HCT116 (cell line): ENCODE measurements at regions not wholly inside any gene's neighbourhood (a gene's known extent, or its start where the extent isn't known, plus 50 kb on each side); places are given as distances from the start of the nearest gene placed in this dataset.

Source experiments
- ATAC-seq: fragments of 200-7000 bp; cut with Tn5 transposase; 2 replicates; pipeline ENCODE4 v1.9.1; 2020; ENCODE audit warnings: mild to moderate bottlenecking, moderate library complexity
- BruUV-seq: library from RNA; stranded (reverse); fragments of 400-500 nt; replicated peaks from 2 replicates; lab custom pipeline; 2021; lab: Mats Ljungman, UMichigan
- CTCF ChIA-PET: fragments of 300-600 bp; sonication (Branson Sonifier 250); formaldehyde crosslinking; loops from one replicate; lab custom pipeline; 2021; ENCODE audit warnings: antibody characterized with exemption; lab: Charles Lee
- POLR2A ChIA-PET: fragments of 300-600, 350-600 bp; sonication (Branson Sonifier 250); formaldehyde crosslinking; loops from one replicate; lab custom pipeline; 2021; ENCODE audit warnings: antibody characterized with exemption; lab: Charles Lee
- RAD21 ChIA-PET, 2 experiments: fragments of 300-600 bp; sonication (Branson Sonifier 250); formaldehyde crosslinking; loops; one replicate each; lab custom pipeline; 2023; ENCODE audit warnings: low total read pairs in 2 of 2; ENCODE audit not compliant: uncharacterized antibody in 2 of 2, unreplicated experiment in 2 of 2, low non-redundant PET in 1 of 2; lab: Charles Lee
- DNase-seq: peaks from one replicate; pipeline ENCODE4 v3.0.0-alpha.2; 2010; ENCODE audit warnings: low read depth, low spot score
- H2AFZ ChIP-seq: fragments of 200-600 bp; shearing (Covaris generic), sonication (generic); 2 replicates; pipeline ENCODE4 v1.6.1; 2017; ENCODE audit warnings: low read depth, mixed run types, mixed read lengths, antibody characterized with exemption, low read length; ENCODE audit not compliant: poor library complexity, severe bottlenecking
- H3K27ac ChIP-seq: 2 replicates; pipeline ENCODE4 v1.5.1; 2012; ENCODE audit warnings: low read depth, low read length
- H3K27me3 ChIP-seq: fragments of 200-600 bp; sonication (generic); 2 replicates; pipeline ENCODE4 v1.6.1; 2016; ENCODE audit warnings: mixed run types, low read length, mixed read lengths; ENCODE audit not compliant: insufficient read depth
- H3K36me3 ChIP-seq, 2 experiments: fragments of 200-500 bp in 1 of 2; fragments of 200-600 bp in 1 of 2; sonication (Bioruptor generic) in 1 of 2; sonication (generic) in 1 of 2; 2 replicates each; pipeline versions ENCODE4 v1.5.1 to v1.6.1; 2014 to 2016; ENCODE audit warnings: low read length in 2 of 2, inconsistent platforms in 1 of 2, mixed read lengths in 1 of 2, mixed run types in 1 of 2; ENCODE audit not compliant: insufficient read depth in 2 of 2, control insufficient read depth in 1 of 2
- H3K4me1 ChIP-seq, 2 experiments: fragments of 200-600 bp in 1 of 2; sonication (generic) in 1 of 2; 2 replicates each; pipeline versions ENCODE4 v1.5.1 to v1.6.1; 2012 to 2017; ENCODE audit warnings: low read length in 2 of 2, inconsistent platforms in 1 of 2, mild to moderate bottlenecking in 1 of 2, mixed read lengths in 1 of 2, mixed run types in 1 of 2, moderate library complexity in 1 of 2; ENCODE audit not compliant: insufficient read depth in 2 of 2, control insufficient read depth in 1 of 2
- H3K4me2 ChIP-seq: fragments of 200-600 bp; sonication (generic); 2 replicates; pipeline ENCODE4 v1.6.1; 2017; ENCODE audit warnings: mixed run types, low read length, mixed read lengths
- H3K4me3 ChIP-seq, 2 experiments: fragments of 200-600 bp in 1 of 2; sonication (generic) in 1 of 2; replicated peaks in 1 of 2; 2 replicates each; pipeline ENCODE4 v1.5.1; 2011 to 2016; ENCODE audit warnings: low read length in 2 of 2, control low read depth in 1 of 2, low read depth in 1 of 2, mild to moderate bottlenecking in 1 of 2, mixed read lengths in 1 of 2, mixed run types in 1 of 2
- H3K79me2 ChIP-seq: fragments of 200-600 bp; sonication (generic); 2 replicates; pipeline ENCODE4 v1.6.1; 2017; ENCODE audit warnings: mild to moderate bottlenecking, mixed run types, low read length, moderate library complexity, mixed read lengths; ENCODE audit not compliant: insufficient read depth
- H3K9ac ChIP-seq: fragments of 200-600 bp; sonication (generic); 2 replicates; pipeline ENCODE4 v1.6.1; 2016; ENCODE audit warnings: low read length, mixed read lengths
- H3K9me2 ChIP-seq: fragments of 200-600 bp; sonication (generic), shearing (Covaris generic); 2 replicates; pipeline ENCODE4 v1.6.1; 2017; ENCODE audit warnings: mixed run types, mild to moderate bottlenecking, moderate library complexity; ENCODE audit not compliant: insufficient read depth
- H3K9me3 ChIP-seq, 2 experiments: fragments of 200-500 bp in 1 of 2; fragments of 200-600 bp in 1 of 2; sonication (Bioruptor generic) in 1 of 2; sonication (generic) in 1 of 2; 2 replicates each; pipeline ENCODE4 v1.6.1; 2014 to 2017; ENCODE audit warnings: low read length in 2 of 2, mixed read lengths in 2 of 2, inconsistent platforms in 1 of 2, low read depth in 1 of 2, mild to moderate bottlenecking in 1 of 2, mixed run types in 1 of 2, moderate library complexity in 1 of 2; ENCODE audit not compliant: control insufficient read depth in 1 of 2, insufficient read depth in 1 of 2
- H4K20me1 ChIP-seq: fragments of 200-600 bp; sonication (generic), shearing (Covaris generic); 2 replicates; pipeline ENCODE4 v1.6.1; 2017; ENCODE audit warnings: mixed run types, mild to moderate bottlenecking, moderate library complexity; ENCODE audit not compliant: insufficient read depth
- CBX3 ChIP-seq: IDR thresholded peaks from 2 replicates; pipeline ENCODE4 v1.6.1; 2012; ENCODE audit warnings: low read depth
- CEBPB ChIP-seq: IDR thresholded peaks from 2 replicates; pipeline ENCODE4 v1.6.1; 2012; ENCODE audit warnings: low read depth
- EGR1 ChIP-seq: IDR thresholded peaks from 2 replicates; pipeline ENCODE4 v1.6.1; 2012; ENCODE audit warnings: low read depth
- ELF1 ChIP-seq: IDR thresholded peaks from 2 replicates; pipeline ENCODE4 v1.6.1; 2012; ENCODE audit warnings: low read depth, borderline replicate concordance
- EZH2 ChIP-seq: fragments of 200-600 bp; sonication (generic); IDR thresholded peaks from 2 replicates; pipeline ENCODE4 v1.6.1; 2017; ENCODE audit warnings: antibody characterized with exemption, mixed run types
- EZH2phosphoT487 ChIP-seq: fragments of 200-600 bp; IDR thresholded peaks from 2 replicates; pipeline ENCODE4 v1.6.1; 2018; ENCODE audit warnings: antibody characterized with exemption, borderline replicate concordance
- POLR2A ChIP-seq: IDR thresholded peaks from 2 replicates; pipeline ENCODE4 v1.7.0; 2011; ENCODE audit warnings: borderline replicate concordance; ENCODE audit not compliant: insufficient read depth, insufficient read length; ENCODE audit errors: extremely low read depth
- POLR2AphosphoS5 ChIP-seq: IDR thresholded peaks from 2 replicates; pipeline ENCODE4 v1.6.1; 2011; ENCODE audit warnings: mild to moderate bottlenecking, low read depth, low read length, moderate library complexity
- RAD21 ChIP-seq: IDR thresholded peaks from 2 replicates; pipeline ENCODE4 v1.6.1; 2012; ENCODE audit warnings: low read depth, mild to moderate bottlenecking
- SIN3A ChIP-seq: IDR thresholded peaks from 2 replicates; pipeline ENCODE4 v1.6.1; 2012; ENCODE audit warnings: low read depth
- SRF ChIP-seq: IDR thresholded peaks from 2 replicates; pipeline ENCODE4 v1.6.1; 2012; ENCODE audit warnings: low read depth
- TCF7L2 ChIP-seq: IDR thresholded peaks from 2 replicates; pipeline ENCODE4 v1.7.0; 2011; ENCODE audit warnings: borderline replicate concordance, inconsistent platforms; ENCODE audit not compliant: insufficient read depth, insufficient read length; ENCODE audit errors: extremely low read depth
- ZNF274 ChIP-seq: fragments of 200-500 bp; sonication (Bioruptor generic); IDR thresholded peaks from 2 replicates; pipeline ENCODE4 v1.6.1; 2014; ENCODE audit warnings: mild to moderate bottlenecking, low read depth, low read length, inconsistent platforms
- intact Hi-C: fragments of 100-400 bp; cut with micrococcal nuclease; formaldehyde crosslinking; loops from 2 replicates; pipeline ENCODE4 v1.10.0; 2022
- TF ChIP-seq, protein P1 (sequence below): IDR thresholded peaks from 2 replicates; pipeline ENCODE4 v1.6.1; 2011; ENCODE audit warnings: mild to moderate bottlenecking, low read length, moderate library complexity; ENCODE audit not compliant: insufficient replicate concordance; ENCODE audit errors: extremely low read depth
- TF ChIP-seq, protein P2 (sequence below): IDR thresholded peaks from 2 replicates; pipeline ENCODE4 v1.6.1; 2012
- TF ChIP-seq, protein P3 (sequence below): IDR thresholded peaks from 2 replicates; pipeline ENCODE4 v1.6.1; 2012; ENCODE audit warnings: low read depth
- TF ChIP-seq, protein P4 (sequence below): IDR thresholded peaks from 2 replicates; pipeline ENCODE4 v1.6.1; 2012
- TF ChIP-seq, protein P5 (sequence below), 3 experiments: fragments of 200-600 bp in 1 of 3; sonication (generic) in 1 of 3; IDR thresholded peaks in 2 of 3; conservative IDR thresholded peaks in 1 of 3; 2 replicates each; pipeline ENCODE4 v1.5.1; 2012 to 2017; ENCODE audit warnings: low read depth in 2 of 3, low read length in 2 of 3, antibody characterized with exemption in 1 of 3, borderline replicate concordance in 1 of 3, control low read depth in 1 of 3, mild to moderate bottlenecking in 1 of 3, mixed read lengths in 1 of 3, mixed run types in 1 of 3, moderate library complexity in 1 of 3; ENCODE audit not compliant: insufficient read depth in 1 of 3

DNA sequence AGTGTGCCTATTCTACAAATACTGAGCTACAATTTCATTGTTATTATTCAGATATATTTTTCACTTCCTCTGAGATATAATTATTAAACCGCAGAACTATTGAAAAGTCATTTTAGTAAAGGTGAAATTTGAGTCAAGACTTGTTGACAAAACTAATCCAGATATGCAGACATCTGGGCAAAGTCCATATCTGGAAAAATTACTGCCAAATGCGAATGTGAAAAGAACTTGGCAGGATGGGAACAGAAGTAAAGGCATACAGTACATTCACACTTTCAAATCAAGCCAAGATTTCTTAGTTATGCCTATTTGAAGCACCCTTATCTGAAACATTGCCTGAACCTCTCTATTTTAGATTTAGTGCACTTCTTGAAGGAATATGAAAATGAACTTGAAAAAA, 923.6 kb downstream of the CCDC85A start (continued):
- TF ChIP-seq, protein P1, sequence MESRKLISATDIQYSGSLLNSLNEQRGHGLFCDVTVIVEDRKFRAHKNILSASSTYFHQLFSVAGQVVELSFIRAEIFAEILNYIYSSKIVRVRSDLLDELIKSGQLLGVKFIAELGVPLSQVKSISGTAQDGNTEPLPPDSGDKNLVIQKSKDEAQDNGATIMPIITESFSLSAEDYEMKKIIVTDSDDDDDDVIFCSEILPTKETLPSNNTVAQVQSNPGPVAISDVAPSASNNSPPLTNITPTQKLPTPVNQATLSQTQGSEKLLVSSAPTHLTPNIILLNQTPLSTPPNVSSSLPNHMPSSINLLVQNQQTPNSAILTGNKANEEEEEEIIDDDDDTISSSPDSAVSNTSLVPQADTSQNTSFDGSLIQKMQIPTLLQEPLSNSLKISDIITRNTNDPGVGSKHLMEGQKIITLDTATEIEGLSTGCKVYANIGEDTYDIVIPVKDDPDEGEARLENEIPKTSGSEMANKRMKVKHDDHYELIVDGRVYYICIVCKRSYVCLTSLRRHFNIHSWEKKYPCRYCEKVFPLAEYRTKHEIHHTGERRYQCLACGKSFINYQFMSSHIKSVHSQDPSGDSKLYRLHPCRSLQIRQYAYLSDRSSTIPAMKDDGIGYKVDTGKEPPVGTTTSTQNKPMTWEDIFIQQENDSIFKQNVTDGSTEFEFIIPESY = no peak
- TF ChIP-seq SRF (no peak), TCF7L2 (no peak), EZH2phosphoT487 (no peak), POLR2AphosphoS5 (no peak), RAD21 (no peak), CEBPB (no peak), CBX3 (no peak)

DNA sequence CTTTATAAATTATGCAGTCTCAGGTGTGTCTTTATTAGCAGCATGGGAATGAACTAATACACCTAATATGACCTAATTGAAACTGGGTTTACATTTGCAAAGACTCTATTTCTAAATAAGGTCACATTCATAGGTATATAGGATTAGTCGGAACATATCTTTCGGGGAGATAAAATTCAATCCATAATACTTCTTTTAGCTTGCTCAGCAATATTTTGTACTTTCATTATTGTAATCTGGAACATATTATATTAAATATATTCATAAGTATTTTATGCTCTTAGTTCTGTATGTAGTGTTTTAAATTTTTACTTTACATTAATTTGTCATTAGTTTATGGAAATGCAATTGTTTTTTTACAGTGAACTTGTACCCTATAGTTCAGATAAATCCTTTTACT, 927.7 kb downstream of the CCDC85A start:
- POLR2A ChIA-PET = no interaction called here
- H3K9me2 ChIP-seq = no peaks in the 10 kb centered on the region
- no TSS peak for BruUV-seq
- no peak for TF ChIP-seq SIN3A
- no peak for TF ChIP-seq POLR2A
- TF ChIP-seq ZNF274 = no peak
- TF ChIP-seq, protein P2, sequence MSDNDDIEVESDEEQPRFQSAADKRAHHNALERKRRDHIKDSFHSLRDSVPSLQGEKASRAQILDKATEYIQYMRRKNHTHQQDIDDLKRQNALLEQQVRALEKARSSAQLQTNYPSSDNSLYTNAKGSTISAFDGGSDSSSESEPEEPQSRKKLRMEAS = no peak
- TF ChIP-seq RAD21 = no peak
- no peak for TF ChIP-seq EZH2
- TF ChIP-seq, protein P3, sequence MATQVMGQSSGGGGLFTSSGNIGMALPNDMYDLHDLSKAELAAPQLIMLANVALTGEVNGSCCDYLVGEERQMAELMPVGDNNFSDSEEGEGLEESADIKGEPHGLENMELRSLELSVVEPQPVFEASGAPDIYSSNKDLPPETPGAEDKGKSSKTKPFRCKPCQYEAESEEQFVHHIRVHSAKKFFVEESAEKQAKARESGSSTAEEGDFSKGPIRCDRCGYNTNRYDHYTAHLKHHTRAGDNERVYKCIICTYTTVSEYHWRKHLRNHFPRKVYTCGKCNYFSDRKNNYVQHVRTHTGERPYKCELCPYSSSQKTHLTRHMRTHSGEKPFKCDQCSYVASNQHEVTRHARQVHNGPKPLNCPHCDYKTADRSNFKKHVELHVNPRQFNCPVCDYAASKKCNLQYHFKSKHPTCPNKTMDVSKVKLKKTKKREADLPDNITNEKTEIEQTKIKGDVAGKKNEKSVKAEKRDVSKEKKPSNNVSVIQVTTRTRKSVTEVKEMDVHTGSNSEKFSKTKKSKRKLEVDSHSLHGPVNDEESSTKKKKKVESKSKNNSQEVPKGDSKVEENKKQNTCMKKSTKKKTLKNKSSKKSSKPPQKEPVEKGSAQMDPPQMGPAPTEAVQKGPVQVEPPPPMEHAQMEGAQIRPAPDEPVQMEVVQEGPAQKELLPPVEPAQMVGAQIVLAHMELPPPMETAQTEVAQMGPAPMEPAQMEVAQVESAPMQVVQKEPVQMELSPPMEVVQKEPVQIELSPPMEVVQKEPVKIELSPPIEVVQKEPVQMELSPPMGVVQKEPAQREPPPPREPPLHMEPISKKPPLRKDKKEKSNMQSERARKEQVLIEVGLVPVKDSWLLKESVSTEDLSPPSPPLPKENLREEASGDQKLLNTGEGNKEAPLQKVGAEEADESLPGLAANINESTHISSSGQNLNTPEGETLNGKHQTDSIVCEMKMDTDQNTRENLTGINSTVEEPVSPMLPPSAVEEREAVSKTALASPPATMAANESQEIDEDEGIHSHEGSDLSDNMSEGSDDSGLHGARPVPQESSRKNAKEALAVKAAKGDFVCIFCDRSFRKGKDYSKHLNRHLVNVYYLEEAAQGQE = no peak
- no peak for TF ChIP-seq CBX3
- no peak for TF ChIP-seq CEBPB
- no peak for TF ChIP-seq TCF7L2
- TF ChIP-seq EGR1 = no peak
- no peak for TF ChIP-seq ELF1
- TF ChIP-seq POLR2AphosphoS5 = no peak
- no peak for TF ChIP-seq EZH2phosphoT487
- TF ChIP-seq SRF = no peak
- TF ChIP-seq, protein P4, sequence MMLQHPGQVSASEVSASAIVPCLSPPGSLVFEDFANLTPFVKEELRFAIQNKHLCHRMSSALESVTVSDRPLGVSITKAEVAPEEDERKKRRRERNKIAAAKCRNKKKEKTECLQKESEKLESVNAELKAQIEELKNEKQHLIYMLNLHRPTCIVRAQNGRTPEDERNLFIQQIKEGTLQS = no peak
- TF ChIP-seq, protein P5, sequence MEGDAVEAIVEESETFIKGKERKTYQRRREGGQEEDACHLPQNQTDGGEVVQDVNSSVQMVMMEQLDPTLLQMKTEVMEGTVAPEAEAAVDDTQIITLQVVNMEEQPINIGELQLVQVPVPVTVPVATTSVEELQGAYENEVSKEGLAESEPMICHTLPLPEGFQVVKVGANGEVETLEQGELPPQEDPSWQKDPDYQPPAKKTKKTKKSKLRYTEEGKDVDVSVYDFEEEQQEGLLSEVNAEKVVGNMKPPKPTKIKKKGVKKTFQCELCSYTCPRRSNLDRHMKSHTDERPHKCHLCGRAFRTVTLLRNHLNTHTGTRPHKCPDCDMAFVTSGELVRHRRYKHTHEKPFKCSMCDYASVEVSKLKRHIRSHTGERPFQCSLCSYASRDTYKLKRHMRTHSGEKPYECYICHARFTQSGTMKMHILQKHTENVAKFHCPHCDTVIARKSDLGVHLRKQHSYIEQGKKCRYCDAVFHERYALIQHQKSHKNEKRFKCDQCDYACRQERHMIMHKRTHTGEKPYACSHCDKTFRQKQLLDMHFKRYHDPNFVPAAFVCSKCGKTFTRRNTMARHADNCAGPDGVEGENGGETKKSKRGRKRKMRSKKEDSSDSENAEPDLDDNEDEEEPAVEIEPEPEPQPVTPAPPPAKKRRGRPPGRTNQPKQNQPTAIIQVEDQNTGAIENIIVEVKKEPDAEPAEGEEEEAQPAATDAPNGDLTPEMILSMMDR (IDR thresholded peaks at IDR 0.05 in 2 of 3, conservative IDR thresholded peaks at IDR 0.05 in 1 of 3; ENCODE audit: borderline replicate concordance in 1 of 3, insufficient read depth in 1 of 3, low read depth in 2 of 3, low read length in 2 of 3) = no peak

More for the DNA sequence above, 927.7 kb downstream of the CCDC85A start:
- no peak overlapping the region for H3K4me2 ChIP-seq
- no peak overlapping the region for H2AFZ ChIP-seq
- no peak overlapping the region for H3K27ac ChIP-seq
- ATAC-seq (no peak), DNase-seq (no peak)
- RAD21 ChIA-PET = no interaction called here
- CTCF ChIA-PET = no interaction called here
- intact Hi-C loops = no loop called here
- no peaks in the 10 kb centered on the region for H4K20me1 ChIP-seq
- H3K79me2 ChIP-seq = no peaks in the 10 kb centered on the region
- no peaks in the 10 kb centered on the region for H3K4me1 ChIP-seq
- H3K27me3 ChIP-seq = no peaks in the 10 kb centered on the region
- no peak overlapping the region for H3K4me3 ChIP-seq
- no peak overlapping the region for H3K9ac ChIP-seq
- H3K9me3 ChIP-seq = no peaks in the 10 kb centered on the region
- no peaks in the 10 kb centered on the region for H3K36me3 ChIP-seq
